ENCODE measurements at regions not wholly inside any gene's neighbourhood (a gene's known extent, or its start where the extent isn't known, plus 50 kb on each side); places are given as distances from the start of the nearest gene placed in this dataset.
"Not testable (repeated sequence)": the region's sequence is repeated elsewhere in the genome, so short reads cannot be mapped to it uniquely, and the experiment has no call there.

GRCh38 chr3:182521339-182521738 is 272.0 kb upstream of the ATP11B start:
- Histone ChIP-seq H2AFZ (ENCODE audit: insufficient read depth, low read depth, low read length, poor library complexity, severe bottlenecking) (no peak overlapping the region), H3K36me3 (replicated peaks in 1 of 2; ENCODE audit: control extremely low read depth in 1 of 2, control insufficient read depth in 1 of 2, extremely low read depth in 1 of 2, insufficient read depth in 2 of 2, low read length in 1 of 2) (no peaks in the 10 kb centered on the region), H3K79me2 (ENCODE audit: control insufficient read depth, insufficient read depth, low read length) (no peaks in the 10 kb centered on the region), H3K27me3 (replicated peaks in 1 of 4; ENCODE audit: control extremely low read depth in 1 of 4, control insufficient read depth in 3 of 4, insufficient read depth in 4 of 4, low read length in 3 of 4) (no peaks in the 10 kb centered on the region), H3K4me3 (ENCODE audit: control extremely low read depth in 1 of 5, extremely low read depth in 1 of 5, insufficient read depth in 1 of 5, low read depth in 2 of 5, low read length in 4 of 5) (no peak overlapping the region), H3K9me3 (ENCODE audit: control extremely low read depth in 1 of 3, control insufficient read depth in 2 of 3, insufficient read depth in 1 of 3, low read length in 2 of 3) (peaks cover 0 to 2% (median 0%) of the 10 kb centered on the region in 3 donors), H3K9ac (ENCODE audit: low read length) (no peak overlapping the region), H3K4me1 (ENCODE audit: control insufficient read depth in 2 of 2, insufficient read depth in 2 of 2, low read length in 2 of 2) (no peaks in the 10 kb centered on the region), H4K20me1 (ENCODE audit: control insufficient read depth, insufficient read depth, low read length, poor library complexity, severe bottlenecking) (no peaks in the 10 kb centered on the region), H3K4me2 (replicated peaks; ENCODE audit: low read depth, low read length, poor library complexity, severe bottlenecking) (no peak overlapping the region), H3K27ac (ENCODE audit: low read length in 2 of 2) (no peak overlapping the region)
- TF ChIP-seq CTCF (IDR thresholded peaks at IDR 0.05), result no peak
- no peak for TF ChIP-seq EZH2 (IDR thresholded peaks at IDR 0.05; ENCODE audit: borderline replicate concordance, insufficient read depth, low read depth, low read length, poor library complexity, severe bottlenecking)
- no peak for DNase-seq
- H3K4me3 Mint-ChIP-seq, result no peak overlapping the region
- no peaks in the 10 kb centered on the region for H3K9me3 Mint-ChIP-seq (ENCODE audit: insufficient read depth)
- 80% methylated on average over 2 of the region's 3 CpGs for WGBS (ENCODE audit: insufficient coverage)
- POLR2A ChIA-PET, result no interaction called here
- intact Hi-C loops (cut with micrococcal nuclease), result no loop called here
- H3K27ac Mint-ChIP-seq, result no peak overlapping the region
- no peaks in the 10 kb centered on the region for H3K27me3 Mint-ChIP-seq
- no peak for ATAC-seq (ENCODE audit: low read depth)
- H3K4me1 Mint-ChIP-seq, result no peaks in the 10 kb centered on the region
- CTCF ChIA-PET, result no interaction called here

- H3K4me2 ChIP-seq (replicated peaks; ENCODE audit: low read depth, low read length, poor library complexity, severe bottlenecking); H3K27ac ChIP-seq (ENCODE audit: low read length in 2 of 2); H3K4me1 Mint-ChIP-seq; H3K9ac ChIP-seq (ENCODE audit: low read length); H3K27ac Mint-ChIP-seq; intact Hi-C loops (cut with micrococcal nuclease); DNase-seq; H3K4me3 Mint-ChIP-seq; H3K79me2 ChIP-seq (ENCODE audit: control insufficient read depth, insufficient read depth, low read length); H3K4me3 ChIP-seq (ENCODE audit: control extremely low read depth in 1 of 5, extremely low read depth in 1 of 5, insufficient read depth in 1 of 5, low read depth in 2 of 5, low read length in 4 of 5); H4K20me1 ChIP-seq (ENCODE audit: control insufficient read depth, insufficient read depth, low read length, poor library complexity, severe bottlenecking); H3K27me3 ChIP-seq (replicated peaks in 1 of 4; ENCODE audit: control extremely low read depth in 1 of 4, control insufficient read depth in 3 of 4, insufficient read depth in 4 of 4, low read length in 3 of 4); ATAC-seq (ENCODE audit: low read depth); H3K36me3 ChIP-seq (replicated peaks in 1 of 2; ENCODE audit: control extremely low read depth in 1 of 2, control insufficient read depth in 1 of 2, extremely low read depth in 1 of 2, insufficient read depth in 2 of 2, low read length in 1 of 2); H3K9me3 Mint-ChIP-seq (ENCODE audit: insufficient read depth); CTCF ChIA-PET; H3K9me3 ChIP-seq (ENCODE audit: control extremely low read depth in 1 of 3, control insufficient read depth in 2 of 3, insufficient read depth in 1 of 3, low read length in 2 of 3); H2AFZ ChIP-seq (ENCODE audit: insufficient read depth, low read depth, low read length, poor library complexity, severe bottlenecking); H3K4me1 ChIP-seq (ENCODE audit: control insufficient read depth in 2 of 2, insufficient read depth in 2 of 2, low read length in 2 of 2); H3K27me3 Mint-ChIP-seq: not testable (repeated sequence)
- POLR2A ChIA-PET, result interaction anchor here (0.6 kb wide), 1 partner anchor 9 kb away, joined by 5 read pairs; no protein-coding TSS in a partner anchor
- no CpG with 5 or more reads among the region's 3 CpGs for WGBS (ENCODE audit: insufficient coverage)
Observed at GRCh38 chr3:182523424-182523823, 269.9 kb upstream of the ATP11B start.
